CD4-positive, alpha-beta memory T cell (primary cell): ENCODE measurements at regions not wholly inside any gene's neighbourhood (a gene's known extent, or its start where the extent isn't known, plus 50 kb on each side); places are given as distances from the start of the nearest gene placed in this dataset.

Experiments
- CTCF ChIA-PET: fragments of 350-600 bp; sonication (Branson Sonifier 250); formaldehyde crosslinking; loops from one replicate; lab custom pipeline; 2021; ENCODE audit warnings: inconsistent platforms; ENCODE audit not compliant: partially characterized antibody; lab: Charles Lee
- POLR2A ChIA-PET: fragments of 350-600 bp; sonication (Branson Sonifier 250); formaldehyde crosslinking; loops from one replicate; lab custom pipeline; 2021; ENCODE audit not compliant: partially characterized antibody; lab: Charles Lee
- DNase-seq, 5 donors: peaks; one replicate each; pipeline versions ENCODE4 v3.0.0 to v3.0.0-alpha.2; 2020 to 2022; ENCODE audit warnings: mixed read lengths in 1 of 5
- H3K27ac ChIP-seq: one replicate; pipeline ENCODE4 v1.7.0; 2013; ENCODE audit warnings: low read depth, low read length
- H3K27me3 ChIP-seq: 2 replicates; pipeline ENCODE4 v1.7.0; 2013; ENCODE audit warnings: mild to moderate bottlenecking, low read length, moderate library complexity; ENCODE audit not compliant: insufficient read depth
- H3K36me3 ChIP-seq: 2 replicates; pipeline ENCODE4 v1.7.0; 2013; ENCODE audit warnings: mild to moderate bottlenecking, low read length, moderate library complexity; ENCODE audit not compliant: insufficient read depth
- H3K4me1 ChIP-seq: 2 replicates; pipeline ENCODE4 v1.7.0; 2013; ENCODE audit warnings: mild to moderate bottlenecking, low read length, moderate library complexity; ENCODE audit not compliant: insufficient read depth
- H3K4me3 ChIP-seq, 2 donors: one replicate each; pipeline ENCODE4 v1.7.0; 2013; ENCODE audit warnings: low read length in 2 of 2, mild to moderate bottlenecking in 1 of 2
- H3K9me3 ChIP-seq, 2 donors: one replicate each; pipeline ENCODE4 v1.7.0; 2013; ENCODE audit warnings: low read length in 2 of 2, control low read depth in 1 of 2; ENCODE audit not compliant: control insufficient read depth in 1 of 2
- H3K27ac Mint-ChIP-seq, 7 donors: one replicate each; pipeline ENCODE4 v1.8.0; 2020 to 2021; ENCODE audit warnings: mixed read lengths in 7 of 7, mild to moderate bottlenecking in 6 of 7, inconsistent platforms in 3 of 7, moderate library complexity in 3 of 7
- H3K27me3 Mint-ChIP-seq, 2 donors: one replicate each; pipeline ENCODE4 v1.8.0; 2020 to 2021; ENCODE audit warnings: mixed read lengths in 2 of 2
- H3K36me3 Mint-ChIP-seq, 2 donors: one replicate each; pipeline ENCODE4 v1.8.0; 2020 to 2021; ENCODE audit warnings: mixed read lengths in 2 of 2, inconsistent platforms in 1 of 2, mild to moderate bottlenecking in 1 of 2
- H3K4me1 Mint-ChIP-seq, 4 donors: one replicate each; pipeline ENCODE4 v1.8.0; 2020 to 2021; ENCODE audit warnings: mixed read lengths in 4 of 4, mild to moderate bottlenecking in 1 of 4
- H3K4me3 Mint-ChIP-seq, 8 donors: one replicate each; pipeline ENCODE4 v1.8.0; 2020 to 2021; ENCODE audit warnings: mixed read lengths in 8 of 8, mild to moderate bottlenecking in 7 of 8, moderate library complexity in 6 of 8, inconsistent platforms in 3 of 8
- H3K9me3 Mint-ChIP-seq, 8 donors: one replicate each; pipeline ENCODE4 v1.8.0; 2020 to 2021; ENCODE audit warnings: mixed read lengths in 8 of 8, mild to moderate bottlenecking in 5 of 8, inconsistent platforms in 3 of 8, moderate library complexity in 1 of 8
- intact Hi-C: fragments of 100-400 bp; cut with micrococcal nuclease; formaldehyde crosslinking; loops from one replicate; pipeline ENCODE4 v1.15.1; 2023

GRCh38 chr7:89857767-89858166 is 296.5 kb upstream of the STEAP1 start:
- no peak for DNase-seq
- CTCF ChIA-PET, result no interaction called here
- no peaks in the 10 kb centered on the region for H3K27me3 Mint-ChIP-seq
- H3K4me1 ChIP-seq, result no peaks in the 10 kb centered on the region
- peaks cover 2 to 31% (median 9%) of the 10 kb centered on the region in 8 donors for H3K9me3 Mint-ChIP-seq
- H3K9me3 ChIP-seq, result peaks cover 0 to 8% of the 10 kb centered on the region in 2 donors
- no peak overlapping the region for H3K27ac Mint-ChIP-seq
- H3K36me3 ChIP-seq, result no peaks in the 10 kb centered on the region
- intact Hi-C loops, result no loop called here
- no peak overlapping the region for H3K27ac ChIP-seq
- no peaks in the 10 kb centered on the region for H3K4me1 Mint-ChIP-seq
- H3K27me3 ChIP-seq, result no peaks in the 10 kb centered on the region
- peaks cover 0 to 4% of the 10 kb centered on the region in 2 donors for H3K36me3 Mint-ChIP-seq
- POLR2A ChIA-PET, result no interaction called here
- no peak overlapping the region for H3K4me3 ChIP-seq
- H3K4me3 Mint-ChIP-seq, result no peak overlapping the region

GRCh38 chr7:89887489-89887888 is 266.8 kb upstream of the STEAP1 start:
- Mint-ChIP-seq H3K27me3 (no peaks in the 10 kb centered on the region), H3K36me3 (no peaks in the 10 kb centered on the region)
- CTCF ChIA-PET, result no interaction called here

GRCh38 chr7:89908736-89909135 is 245.5 kb upstream of the STEAP1 start:
- no peak for DNase-seq
- H3K27me3 Mint-ChIP-seq, result no peaks in the 10 kb centered on the region
- no peaks in the 10 kb centered on the region for H3K36me3 Mint-ChIP-seq
- H3K27me3 ChIP-seq, result no peaks in the 10 kb centered on the region
- H3K36me3 ChIP-seq, result no peaks in the 10 kb centered on the region
- H3K4me1 ChIP-seq, result no peaks in the 10 kb centered on the region
- no peak overlapping the region for H3K4me3 ChIP-seq
- no peaks in the 10 kb centered on the region for H3K4me1 Mint-ChIP-seq
- no peak overlapping the region for H3K4me3 Mint-ChIP-seq
- intact Hi-C loops, result no loop called here
- no peak overlapping the region for H3K27ac ChIP-seq
- POLR2A ChIA-PET, result no interaction called here
- CTCF ChIA-PET, result no interaction called here
- H3K9me3 ChIP-seq, result no peaks in the 10 kb centered on the region
- peaks cover 0 to 4% (median 0%) of the 10 kb centered on the region in 8 donors for H3K9me3 Mint-ChIP-seq
- H3K27ac Mint-ChIP-seq, result no peak overlapping the region

More at GRCh38 chr7:89887489-89887888, 266.8 kb upstream of the STEAP1 start:
- POLR2A ChIA-PET, result no interaction called here
- Histone ChIP-seq H3K27ac (no peak overlapping the region), H3K4me3 (no peak overlapping the region), H3K36me3 (no peaks in the 10 kb centered on the region), H3K27me3 (no peaks in the 10 kb centered on the region), H3K4me1 (no peaks in the 10 kb centered on the region), H3K9me3 (no peaks in the 10 kb centered on the region)
- intact Hi-C loops, result no loop called here
- Mint-ChIP-seq H3K9me3 (peaks cover 0 to 10% (median 2%) of the 10 kb centered on the region in 8 donors), H3K4me1 (no peaks in the 10 kb centered on the region), H3K4me3 (no peak overlapping the region), H3K27ac (no peak overlapping the region)
- DNase-seq, result no peak

GRCh38 chr7:89914711-89915110 is 239.6 kb upstream of the STEAP1 start:
- no peaks in the 10 kb centered on the region for H3K4me1 Mint-ChIP-seq

GRCh38 chr7:89926194-89926593 is 228.1 kb upstream of the STEAP1 start:
- ChIA-PET POLR2A (no interaction called here), CTCF (no interaction called here)
- Mint-ChIP-seq H3K36me3 (no peaks in the 10 kb centered on the region), H3K4me3 (no peak overlapping the region), H3K27me3 (no peaks in the 10 kb centered on the region), H3K27ac (no peak overlapping the region), H3K9me3 (peaks cover 0 to 7% (median 3%) of the 10 kb centered on the region in 8 donors), H3K4me1 (no peaks in the 10 kb centered on the region)
- Histone ChIP-seq H3K36me3 (no peaks in the 10 kb centered on the region), H3K4me3 (no peak overlapping the region), H3K4me1 (no peaks in the 10 kb centered on the region), H3K9me3 (no peaks in the 10 kb centered on the region), H3K27me3 (no peaks in the 10 kb centered on the region), H3K27ac (no peak overlapping the region)
- no peak for DNase-seq
- intact Hi-C loops, result no loop called here

More at GRCh38 chr7:89914711-89915110, 239.6 kb upstream of the STEAP1 start:
- peaks cover 0 to 3% (median 0%) of the 10 kb centered on the region in 8 donors for H3K9me3 Mint-ChIP-seq
- no peak overlapping the region for H3K27ac Mint-ChIP-seq
- no peaks in the 10 kb centered on the region for H3K36me3 Mint-ChIP-seq
- ChIA-PET CTCF (no interaction called here), POLR2A (no interaction called here)
- no peaks in the 10 kb centered on the region for H3K27me3 Mint-ChIP-seq
- Histone ChIP-seq H3K4me1 (no peaks in the 10 kb centered on the region), H3K27me3 (no peaks in the 10 kb centered on the region), H3K27ac (no peak overlapping the region), H3K4me3 (no peak overlapping the region), H3K36me3 (no peaks in the 10 kb centered on the region), H3K9me3 (no peaks in the 10 kb centered on the region)
- intact Hi-C loops, result no loop called here
- H3K4me3 Mint-ChIP-seq, result no peak overlapping the region
- DNase-seq, result no peak

- Histone ChIP-seq H3K27ac (no peak overlapping the region), H3K27me3 (no peaks in the 10 kb centered on the region), H3K4me1 (no peaks in the 10 kb centered on the region), H3K4me3 (no peak overlapping the region), H3K9me3 (no peaks in the 10 kb centered on the region), H3K36me3 (no peaks in the 10 kb centered on the region)
- Mint-ChIP-seq H3K4me1 (no peaks in the 10 kb centered on the region), H3K9me3 (peaks cover 0 to 7% (median 2%) of the 10 kb centered on the region in 8 donors), H3K4me3 (no peak overlapping the region), H3K36me3 (no peaks in the 10 kb centered on the region), H3K27me3 (no peaks in the 10 kb centered on the region), H3K27ac (no peak overlapping the region)
- intact Hi-C loops, result no loop called here
- ChIA-PET POLR2A (no interaction called here), CTCF (no interaction called here)
- no peak for DNase-seq
These were observed 227.6 kb upstream of the STEAP1 start for GRCh38 chr7:89926701-89927100.

- peaks cover 0 to 7% (median 2%) of the 10 kb centered on the region in 8 donors for H3K9me3 Mint-ChIP-seq
- H3K4me1 Mint-ChIP-seq, result no peaks in the 10 kb centered on the region
- intact Hi-C loops, result no loop called here
- CTCF ChIA-PET, result no interaction called here
- H3K27ac ChIP-seq, result no peak overlapping the region
- H3K27me3 ChIP-seq, result no peaks in the 10 kb centered on the region
- H3K4me1 ChIP-seq, result no peaks in the 10 kb centered on the region
- H3K4me3 Mint-ChIP-seq, result no peak overlapping the region
- DNase-seq, result no peak
- no peaks in the 10 kb centered on the region for H3K9me3 ChIP-seq
- POLR2A ChIA-PET, result no interaction called here
- H3K36me3 ChIP-seq, result no peaks in the 10 kb centered on the region
- H3K4me3 ChIP-seq, result no peak overlapping the region
- no peaks in the 10 kb centered on the region for H3K36me3 Mint-ChIP-seq
- H3K27me3 Mint-ChIP-seq, result no peaks in the 10 kb centered on the region
- H3K27ac Mint-ChIP-seq, result no peak overlapping the region
These were observed 226.5 kb upstream of the STEAP1 start for GRCh38 chr7:89927762-89928161.

GRCh38 chr7:89928451-89928850 is 225.8 kb upstream of the STEAP1 start:
- Histone ChIP-seq H3K27me3 (no peaks in the 10 kb centered on the region), H3K4me1 (no peaks in the 10 kb centered on the region), H3K4me3 (no peak overlapping the region), H3K9me3 (no peaks in the 10 kb centered on the region), H3K36me3 (no peaks in the 10 kb centered on the region), H3K27ac (no peak overlapping the region)
- Mint-ChIP-seq H3K4me3 (no peak overlapping the region), H3K36me3 (no peaks in the 10 kb centered on the region), H3K27me3 (no peaks in the 10 kb centered on the region), H3K9me3 (peaks cover 0 to 7% (median under 1%) of the 10 kb centered on the region in 8 donors), H3K4me1 (no peaks in the 10 kb centered on the region), H3K27ac (no peak overlapping the region)
- intact Hi-C loops, result no loop called here
- DNase-seq, result no peak
- CTCF ChIA-PET, result no interaction called here
- POLR2A ChIA-PET, result no interaction called here
